Right renal pelvis (tissue), 4 donors: ENCODE measurements at regions not wholly inside any gene's neighbourhood (a gene's known extent, or its start where the extent isn't known, plus 50 kb on each side); places are given as distances from the start of the nearest gene placed in this dataset.
"Not testable (repeated sequence)": the region's sequence is repeated elsewhere in the genome, so short reads cannot be mapped to it uniquely, and the experiment has no call there.

Experiments
- DNase-seq, 4 donors: peaks; one replicate each; pipeline ENCODE4 v3.0.0-alpha.2; 2013; ENCODE audit warnings: low read depth in 4 of 4, low spot score in 3 of 4, missing footprints in 1 of 4

DNA sequence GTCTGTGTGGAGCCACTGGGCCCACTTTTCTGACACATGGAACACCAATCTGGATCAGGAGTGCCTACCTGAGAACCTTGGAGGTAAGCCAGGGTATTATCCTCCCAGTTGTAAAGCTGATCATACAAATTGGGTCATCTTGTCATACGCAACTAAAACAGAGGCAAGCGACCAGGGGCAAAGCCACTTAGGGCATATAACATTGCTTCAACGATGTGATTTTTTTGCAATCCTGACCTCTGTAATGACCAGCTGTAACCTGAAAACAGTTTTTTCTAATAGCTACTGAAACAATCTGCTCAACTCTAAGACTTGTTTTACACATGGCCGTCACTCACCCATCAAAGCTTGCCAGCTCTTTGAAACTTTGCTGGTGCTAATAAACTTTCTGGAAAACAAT lies 261.5 kb upstream of the AGTR2 start:
- DNase-seq: no peak

DNA sequence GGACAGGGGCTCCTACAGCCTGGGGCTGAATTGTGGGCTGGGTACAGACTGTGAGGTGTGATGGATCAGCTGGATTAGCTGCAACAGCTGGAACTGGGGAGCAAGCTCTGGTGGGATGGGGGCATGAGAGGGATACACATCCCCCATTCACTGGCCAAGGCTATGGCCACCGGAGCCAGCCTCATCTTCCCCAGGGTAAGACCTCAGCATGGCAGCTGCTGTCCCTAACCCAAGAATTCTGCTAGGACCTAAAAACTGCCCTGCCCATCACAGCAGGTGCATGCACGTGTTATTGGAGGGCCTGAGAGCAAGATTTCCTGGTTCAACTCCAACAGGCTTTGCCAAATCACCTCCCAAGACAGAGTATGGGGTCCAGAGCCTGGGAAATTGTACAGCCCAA lies 258.6 kb upstream of the AGTR2 start:
- DNase-seq: no peak

DNA sequence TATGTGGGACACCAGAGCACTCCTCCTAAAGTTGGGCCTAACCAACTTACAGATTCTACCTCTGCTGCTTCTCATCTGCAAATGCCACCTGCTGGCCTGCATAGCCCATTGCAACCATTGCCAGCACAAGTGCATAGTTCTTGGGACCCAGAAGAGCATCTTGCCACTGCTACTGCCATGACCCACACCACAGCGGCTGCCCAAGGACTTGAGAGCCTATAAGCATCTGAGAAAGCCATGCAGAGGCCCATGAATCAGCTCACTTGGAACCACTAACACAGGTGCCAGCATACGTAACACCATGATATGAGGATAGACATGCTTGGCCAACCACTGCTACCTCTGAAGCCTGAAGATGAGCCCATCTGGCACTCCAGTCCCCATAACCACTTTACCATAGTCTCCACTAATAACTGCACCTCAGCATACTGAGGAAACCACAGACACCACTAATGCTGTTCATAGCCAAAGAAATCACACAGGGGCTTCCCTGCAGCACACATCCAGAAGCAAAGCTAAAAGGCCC lies 258.1 kb upstream of the AGTR2 start:
- DNase-seq: no peak

DNA sequence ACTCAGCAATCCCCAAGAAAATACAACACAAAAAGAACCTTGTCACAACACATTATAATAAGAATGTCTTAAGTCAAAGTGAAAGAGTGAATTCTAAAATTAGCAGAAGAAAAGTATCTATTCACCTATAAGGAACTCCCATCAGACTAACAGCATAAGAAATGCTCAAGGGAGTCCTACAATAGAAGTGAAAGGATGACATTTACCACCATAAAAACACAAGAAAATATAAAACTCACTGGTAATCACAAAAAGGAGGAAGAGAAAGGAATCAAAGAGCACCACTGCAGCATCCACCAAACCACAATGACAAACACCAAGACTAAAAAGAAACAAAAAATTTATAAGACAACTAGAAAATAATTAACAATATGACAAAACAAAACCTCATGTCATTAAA lies 257.0 kb upstream of the AGTR2 start:
- DNase-seq: no peak

DNA sequence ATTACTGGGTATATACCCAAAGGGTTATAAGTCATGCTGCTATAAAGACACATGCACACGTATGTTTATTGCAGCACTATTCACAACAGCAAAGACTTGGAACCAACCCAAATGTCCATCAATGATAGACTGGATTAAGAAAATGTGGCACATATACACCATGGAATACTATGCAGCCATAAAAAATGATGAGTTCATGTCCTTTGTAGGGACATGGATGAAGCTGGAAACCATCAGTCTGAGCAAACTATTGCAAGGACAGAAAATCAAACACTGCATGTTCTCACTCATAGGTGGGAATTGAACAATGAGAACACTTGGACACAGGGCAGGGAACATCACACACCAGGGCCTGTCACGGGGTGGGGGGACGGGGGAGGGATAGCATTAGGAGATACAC lies 254.9 kb upstream of the AGTR2 start:
- not testable (repeated sequence) for DNase-seq

DNA sequence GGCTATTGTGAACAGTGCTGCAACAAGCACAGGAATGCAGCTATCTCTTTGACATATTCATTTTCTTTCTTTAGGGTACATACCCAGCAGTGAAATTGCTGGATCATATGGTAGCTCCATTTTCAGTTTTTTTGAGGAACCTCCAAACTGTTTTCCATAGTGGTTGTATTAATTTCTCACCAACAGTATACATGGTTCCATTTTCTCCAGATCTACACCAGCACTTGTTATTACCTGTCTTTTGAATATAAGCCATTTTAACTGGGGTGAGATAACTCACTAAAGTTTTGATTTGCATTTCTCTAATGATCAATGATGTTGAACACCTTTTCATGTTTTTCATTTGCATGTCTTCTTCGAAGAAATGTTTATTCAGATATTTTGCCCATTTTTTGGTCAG lies 241.1 kb upstream of the AGTR2 start:
- no peak for DNase-seq

DNA sequence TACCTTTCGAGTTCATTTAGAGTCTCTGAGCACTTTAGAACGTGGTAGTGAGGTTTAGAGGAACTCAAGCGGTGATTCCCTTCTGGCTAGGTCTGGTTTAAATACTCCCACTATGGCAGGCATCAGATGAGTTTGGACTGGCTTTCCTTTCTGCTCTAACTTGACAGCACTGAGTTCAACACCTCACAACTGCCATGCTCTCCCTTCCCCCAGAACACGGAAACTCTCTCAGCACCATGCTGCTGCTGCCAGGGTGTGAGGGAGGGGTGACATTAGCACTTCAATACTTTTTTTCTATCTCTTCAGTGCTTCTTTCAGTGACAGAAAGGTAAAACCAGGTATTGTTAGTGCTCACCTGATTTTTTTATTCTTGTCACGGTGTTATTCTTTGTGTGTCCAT lies 234.5 kb upstream of the AGTR2 start:
- DNase-seq: no peak

DNA sequence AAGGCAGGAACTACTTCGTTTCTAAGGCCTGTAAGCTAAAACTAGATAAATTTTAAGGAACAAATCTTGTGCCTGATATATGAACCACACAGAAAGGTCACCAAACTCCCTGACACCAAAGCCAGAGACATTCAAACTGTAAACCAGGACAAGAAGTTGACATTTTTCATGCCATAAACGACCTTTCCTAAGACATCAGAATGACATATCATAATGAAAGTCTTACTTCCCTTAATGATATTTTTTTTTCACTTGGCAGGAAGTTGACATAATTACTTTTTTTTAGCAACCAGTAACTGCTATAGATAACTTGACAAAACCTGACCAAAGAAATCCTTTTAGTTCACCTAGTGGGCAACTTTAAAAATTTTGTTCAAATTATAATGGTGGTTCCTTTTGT lies 231.5 kb upstream of the AGTR2 start:
- no peak for DNase-seq

DNA sequence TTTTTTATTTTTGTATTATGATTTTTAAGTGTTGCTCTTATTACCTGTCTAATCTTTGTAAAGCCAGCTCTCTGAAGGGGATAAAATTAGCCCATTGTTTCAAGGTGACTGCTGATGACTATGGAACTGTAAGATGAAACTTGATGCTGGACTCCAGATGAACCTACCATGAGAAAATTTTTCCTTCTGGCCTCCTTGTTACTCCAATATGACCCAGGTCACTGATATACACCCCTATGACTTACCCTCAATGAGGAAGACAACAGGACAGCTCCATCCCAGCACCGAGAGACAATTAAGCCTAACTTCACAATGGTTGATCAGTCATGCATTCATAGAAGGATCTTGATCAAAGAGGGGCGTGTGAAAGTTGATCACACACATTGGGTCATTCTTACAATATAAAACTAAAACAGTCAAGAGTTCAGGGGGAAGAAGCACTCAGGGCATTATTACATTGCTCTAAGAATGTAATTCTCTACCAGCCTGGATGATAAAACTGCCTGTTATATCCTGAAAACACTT lies 230.8 kb upstream of the AGTR2 start:
- DNase-seq: no peak

DNA sequence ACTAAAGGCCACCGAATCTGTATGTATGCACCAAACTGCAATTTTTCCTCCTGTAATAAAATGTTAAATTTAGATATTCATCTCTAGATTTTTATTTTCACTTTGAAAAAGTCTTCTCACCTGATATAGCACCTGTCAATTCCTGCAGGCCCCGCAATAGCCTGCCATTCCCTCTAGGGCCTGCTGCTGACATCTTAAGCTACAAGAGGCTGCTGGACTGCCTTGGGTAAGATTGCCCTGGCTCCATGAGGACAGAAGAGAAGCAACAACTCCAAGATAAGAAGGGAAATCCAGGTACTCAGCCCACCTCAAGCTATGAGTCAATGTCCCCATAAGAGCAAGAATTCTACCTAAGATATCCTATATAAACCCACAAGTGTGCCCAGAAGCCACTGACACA lies 230.2 kb upstream of the AGTR2 start:
- DNase-seq: no peak

DNA sequence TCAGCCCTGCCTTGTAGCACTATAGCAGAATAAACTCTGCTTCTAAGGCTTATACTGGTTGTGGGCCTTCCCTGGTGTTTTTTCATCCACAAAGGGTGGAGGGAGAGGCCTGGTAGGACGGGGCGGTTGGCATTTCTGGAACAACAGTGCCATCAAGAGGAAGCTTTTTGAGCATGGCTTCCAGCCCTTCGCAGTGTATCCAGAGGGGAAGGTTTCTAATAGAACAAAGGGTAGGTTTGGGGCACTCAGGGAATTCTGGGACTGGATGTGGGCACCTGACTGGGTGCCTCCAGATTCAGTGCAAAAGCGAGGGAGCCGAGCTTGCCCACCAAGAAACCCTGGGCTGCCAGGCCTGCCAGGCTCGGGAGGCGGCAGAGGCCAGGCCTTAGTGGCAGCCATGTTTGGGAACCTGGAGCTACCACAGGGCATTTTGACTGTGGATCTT lies 229.6 kb upstream of the AGTR2 start:
- DNase-seq: peak in 1 of 4 donors; percentile 46

DNA sequence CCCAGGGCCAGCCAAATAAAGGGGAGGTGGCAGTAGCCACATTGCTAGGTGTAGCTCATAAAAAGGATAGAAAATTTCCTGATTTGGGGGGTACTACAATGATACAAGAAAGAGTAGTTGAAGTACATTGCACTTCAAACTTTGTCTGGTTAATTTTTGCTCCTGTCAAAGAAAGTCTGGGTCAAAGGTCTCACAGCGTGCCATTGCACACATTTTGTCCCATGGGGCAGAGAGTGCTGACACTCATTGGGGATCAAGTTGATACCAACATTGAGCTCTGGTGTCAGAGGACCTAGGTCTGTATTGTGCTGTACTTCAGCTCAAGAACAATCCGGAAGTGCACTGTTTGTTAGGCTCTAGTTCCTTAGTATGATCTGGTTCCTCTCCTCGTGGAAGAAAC lies 229.2 kb upstream of the AGTR2 start:
- no peak for DNase-seq

DNA sequence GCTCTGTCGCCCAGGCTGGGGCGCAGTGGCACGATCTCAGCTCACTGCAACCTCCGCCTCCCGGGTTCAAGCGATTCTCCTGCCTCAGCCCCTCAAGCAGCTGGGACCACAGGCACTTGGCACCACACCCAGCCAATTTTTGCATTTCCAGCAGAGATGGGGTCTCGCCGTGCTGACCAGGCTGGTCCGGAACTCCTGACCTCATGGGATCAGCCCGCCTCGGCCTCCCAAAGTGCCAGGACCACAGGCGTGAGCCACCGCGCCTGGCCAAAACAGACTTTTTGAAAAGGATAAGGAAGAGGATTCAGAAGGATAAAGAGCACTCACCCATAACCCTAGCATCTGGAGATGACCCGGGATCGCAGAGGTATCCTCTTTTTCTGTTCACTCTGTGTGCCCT lies 224.5 kb upstream of the AGTR2 start:
- no peak for DNase-seq

DNA sequence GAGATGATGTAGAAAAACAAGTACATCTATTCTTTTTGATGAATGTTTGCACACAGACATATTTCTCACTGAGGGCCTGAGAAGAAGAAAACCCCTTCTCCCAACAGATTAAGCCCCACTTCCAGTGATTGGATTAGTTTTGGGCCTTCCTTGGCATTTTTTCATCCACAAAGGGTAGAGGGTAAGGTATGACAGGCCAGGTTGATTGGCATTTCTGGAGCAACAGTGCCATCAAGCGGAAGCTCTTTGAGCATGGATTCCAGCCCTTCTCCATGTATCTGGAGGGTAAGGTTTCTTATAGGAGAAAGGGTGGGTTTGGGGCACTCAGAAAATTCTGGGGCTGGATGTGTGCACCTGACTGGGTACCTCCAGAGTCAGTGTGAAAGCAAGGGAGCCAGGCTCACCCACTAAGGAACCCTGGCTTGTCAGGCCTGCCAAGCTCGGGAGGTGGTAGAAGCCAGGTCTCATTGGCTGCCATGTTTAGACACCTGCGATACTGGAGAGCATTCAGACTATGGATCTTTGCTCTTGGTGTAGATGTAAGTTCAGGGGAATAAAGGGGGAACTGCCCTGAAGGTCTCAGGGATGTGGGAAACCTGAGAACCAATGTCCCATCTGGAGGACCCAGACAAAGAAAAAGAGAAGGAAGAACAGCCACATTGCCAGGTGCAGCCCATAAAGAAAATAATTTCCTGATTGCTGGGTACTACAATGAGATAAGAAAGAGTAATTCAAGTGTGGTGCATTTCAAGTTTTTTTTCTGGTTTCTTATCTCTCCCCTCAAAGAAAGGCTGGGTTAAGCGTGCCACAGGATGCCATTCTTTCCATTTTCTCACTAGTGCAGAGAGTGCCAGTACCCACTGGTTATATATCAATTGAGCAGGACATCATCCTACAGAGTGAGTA lies 222.3 kb upstream of the AGTR2 start:
- DNase-seq: no peak

DNA sequence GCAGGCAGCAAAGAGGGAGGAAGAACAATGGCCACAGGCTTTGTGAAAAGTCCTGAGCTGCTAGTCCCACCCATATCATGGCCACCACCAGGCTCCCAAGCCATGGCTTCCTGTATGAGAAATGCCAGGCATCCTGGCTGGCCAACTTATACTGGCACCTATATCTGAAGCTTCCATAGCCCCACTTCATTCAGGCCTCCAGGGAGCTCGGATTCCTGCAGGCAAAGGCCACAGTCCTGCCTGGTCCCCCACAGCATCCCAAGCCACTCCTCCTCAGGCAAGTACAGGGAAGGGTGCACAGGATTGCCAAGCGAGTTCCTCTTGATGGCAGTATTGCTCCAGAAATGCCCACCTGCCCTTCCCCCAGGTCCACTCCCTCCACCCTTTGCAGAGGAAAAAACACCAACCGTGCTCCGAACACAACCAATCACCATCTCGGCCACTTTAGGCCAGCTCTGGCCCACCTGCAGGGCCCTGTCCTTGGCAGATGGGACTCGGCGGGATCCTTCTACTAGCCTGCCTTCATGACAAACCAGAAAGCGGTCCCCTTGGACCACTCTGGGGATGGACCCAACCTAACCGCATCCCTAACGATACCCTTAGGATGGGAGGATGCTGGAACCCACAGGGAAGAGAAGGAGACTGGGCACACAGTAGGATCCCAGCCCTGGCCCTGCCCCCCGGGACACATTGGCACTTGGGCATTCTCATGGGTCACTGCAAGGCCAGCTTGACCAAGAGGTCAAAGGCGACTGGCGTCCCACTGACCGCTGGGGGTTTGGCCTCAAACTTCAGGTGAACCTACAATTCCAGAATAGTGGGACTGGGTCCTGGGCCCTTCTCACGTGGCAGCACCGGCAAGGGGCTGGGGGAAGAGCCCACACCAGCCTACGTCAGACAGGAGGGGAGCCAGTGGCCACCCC lies 220.4 kb upstream of the AGTR2 start:
- no peak for DNase-seq

DNA sequence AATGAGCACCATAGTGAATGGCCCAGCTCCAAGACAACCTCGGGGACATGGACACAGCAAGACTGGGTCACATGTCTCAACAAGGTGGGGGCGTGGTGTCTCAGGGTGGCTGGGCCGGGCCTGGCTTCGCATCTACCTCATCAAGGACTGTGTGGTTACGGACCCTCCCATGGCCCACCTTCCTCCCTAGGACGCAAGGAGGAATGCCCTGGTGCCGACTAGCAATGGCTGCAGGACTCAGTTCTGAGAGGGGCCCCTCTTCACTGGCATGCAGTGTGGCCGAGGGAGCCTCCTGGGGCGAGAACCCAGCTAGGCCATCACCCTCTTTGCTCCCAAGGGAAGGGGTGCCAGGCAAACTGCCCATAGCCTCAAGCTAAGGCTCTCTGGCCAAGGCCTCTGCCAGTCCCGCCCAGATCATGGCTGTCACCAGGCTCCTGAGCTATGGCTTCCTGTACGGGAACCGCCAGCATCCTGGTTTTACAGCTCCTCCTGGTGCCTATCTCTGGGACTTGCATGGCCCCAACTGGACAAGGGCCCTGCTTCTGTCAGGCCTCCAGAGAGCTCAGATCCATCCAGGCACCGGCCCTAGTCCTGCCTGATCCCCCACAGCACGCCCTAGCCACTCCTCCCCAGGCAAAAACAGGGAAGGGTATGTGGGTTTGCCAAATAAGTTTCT lies 218.0 kb upstream of the AGTR2 start:
- DNase-seq: no peak

DNA sequence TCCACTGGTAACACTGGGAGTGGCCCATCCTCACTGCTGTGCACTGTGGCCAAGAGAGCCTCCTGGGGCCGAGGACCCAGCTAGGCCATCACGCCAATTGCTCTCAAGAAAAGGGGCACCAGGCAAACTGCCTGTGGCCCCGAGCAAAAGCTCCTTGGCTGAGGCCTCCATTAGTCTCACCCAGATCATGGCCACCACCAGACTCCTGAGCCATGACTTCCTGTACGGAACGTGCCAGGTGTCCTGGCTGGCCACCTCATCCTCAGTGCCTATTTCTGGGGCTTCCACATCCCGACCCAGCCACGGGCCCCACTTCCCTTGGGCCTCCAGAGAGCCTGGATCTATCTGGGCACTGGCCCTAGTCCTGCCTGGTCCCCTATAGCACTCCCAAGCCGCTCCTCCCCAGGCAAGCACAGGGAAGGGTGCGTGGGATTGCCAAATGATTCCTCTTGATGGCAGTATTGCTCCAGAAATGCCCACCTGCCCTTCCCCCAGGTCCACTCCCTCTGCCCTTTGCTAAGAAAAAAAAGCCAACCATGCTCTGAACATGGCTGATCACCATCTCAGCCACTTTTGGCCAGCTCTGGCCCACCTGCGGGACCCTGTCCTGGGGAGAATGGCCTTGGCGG lies 212.6 kb upstream of the AGTR2 start:
- DNase-seq: no peak

DNA sequence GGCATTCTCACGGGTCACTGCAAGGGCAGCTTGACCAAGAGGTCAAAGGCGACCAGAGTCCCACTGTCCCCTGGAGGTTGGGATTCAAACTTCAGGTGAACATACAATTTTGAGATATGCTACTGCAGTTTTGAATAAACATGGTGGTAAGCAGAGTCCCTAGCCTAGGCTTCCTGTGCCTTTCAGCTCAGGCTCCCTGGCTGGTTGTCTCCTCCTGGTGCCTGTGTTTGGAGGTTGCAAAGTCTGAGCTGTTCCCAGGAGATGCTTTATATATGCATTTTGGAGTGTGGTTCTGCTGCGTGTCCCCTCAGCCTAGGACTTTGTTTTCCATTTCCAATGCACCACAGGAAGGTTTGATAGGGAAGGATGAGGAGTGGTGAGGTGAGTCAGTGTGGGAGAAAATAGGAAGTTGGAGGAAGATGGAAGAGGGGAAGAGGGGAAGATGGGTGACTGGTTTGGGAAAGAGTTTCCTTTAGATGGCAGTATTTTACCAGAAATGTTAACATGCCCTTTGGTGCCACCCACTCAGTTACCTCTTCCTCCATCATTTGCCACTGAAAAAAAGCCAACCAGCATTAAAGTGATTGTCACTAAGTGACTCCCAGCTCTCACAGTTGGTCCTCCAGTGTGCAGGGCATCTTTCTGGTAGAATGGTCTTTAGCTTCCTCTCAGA lies 211.7 kb upstream of the AGTR2 start:
- no peak for DNase-seq

DNA sequence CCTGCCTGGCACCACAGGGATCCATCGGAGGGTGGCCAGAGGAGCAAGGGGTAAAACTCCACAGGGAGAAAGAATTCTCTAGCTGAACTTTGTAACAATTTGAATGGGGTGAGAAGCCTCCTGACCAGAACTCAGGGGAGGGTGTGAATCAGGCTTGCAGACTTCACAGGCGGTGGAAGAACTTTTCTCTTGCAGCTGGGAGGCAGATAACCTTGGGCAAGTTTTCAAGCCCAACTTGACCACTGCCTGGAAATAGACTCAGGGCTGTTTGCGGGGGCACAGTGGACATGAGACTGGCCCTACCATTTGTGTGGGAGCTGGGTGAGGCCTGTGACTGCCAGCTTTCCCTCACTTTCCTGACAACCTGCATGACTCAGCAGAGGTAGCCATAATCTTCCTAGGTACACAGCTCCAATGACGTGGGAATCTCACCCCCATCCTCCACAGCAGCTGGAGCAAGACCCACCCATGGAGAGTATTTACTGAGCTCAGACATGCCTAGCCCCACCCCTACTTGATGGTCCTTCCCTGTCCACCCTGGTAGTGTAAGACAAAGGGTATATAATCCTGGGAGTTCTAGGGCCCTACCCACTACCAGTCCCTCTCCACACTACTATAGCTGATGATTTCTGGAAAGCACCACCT lies 210.0 kb upstream of the AGTR2 start:
- DNase-seq: no peak
